A549 (cell line): ENCODE measurements at regions not wholly inside any gene's neighbourhood (a gene's known extent, or its start where the extent isn't known, plus 50 kb on each side); places are given as distances from the start of the nearest gene placed in this dataset.

Experiments used
- ATAC-seq, 2 experiments: fragments of 200-7000 bp in 1 of 2; fragments of >200 bp in 1 of 2; cut with Nextera tagmentation in 1 of 2; cut with Tn5 transposase in 1 of 2; 3 replicates each; pipeline versions ENCODE4 v1.8.0 to v1.9.1; 2018 to 2020; ENCODE audit warnings: mild to moderate bottlenecking in 1 of 2, moderate library complexity in 1 of 2
- CTCF ChIA-PET: fragments of 300-600 bp; sonication (Branson Sonifier 250); formaldehyde crosslinking; extraction: SDS; loops from one replicate; lab custom pipeline; 2021; ENCODE audit warnings: antibody characterized with exemption, inconsistent platforms; lab: Yijun Ruan, JAX
- POLR2A ChIA-PET: fragments of 350-600 bp; formaldehyde crosslinking; extraction: SDS; loops from one replicate; lab custom pipeline; 2021; ENCODE audit warnings: antibody characterized with exemption, inconsistent platforms; lab: Yijun Ruan, JAX
- DNase-seq, 2 experiments: peaks; one replicate each; pipeline versions ENCODE4 v3.0.0 to v3.0.0-alpha.2; 2011 to 2016; ENCODE audit warnings: low read depth in 1 of 2, low spot score in 1 of 2
- FAIRE-seq: peaks from 2 replicates; lab custom pipeline; 2011; peaks lifted over from hg19 to GRCh38; lab: Jason Lieb, UNC
- H3K27ac ChIP-seq, 2 experiments: fragments of >200 bp; sonication (Bioruptor Twin); formaldehyde crosslinking; 3 replicates each; pipeline ENCODE4 v1.5.1; 2016 to 2017
- H3K4me1 ChIP-seq: fragments of >200 bp; sonication (Bioruptor Twin); formaldehyde crosslinking; 3 replicates; pipeline ENCODE4 v1.6.1; 2016
- H3K4me2 ChIP-seq: fragments of >200 bp; sonication (Bioruptor Twin); formaldehyde crosslinking; 3 replicates; pipeline ENCODE4 v1.6.1; 2016
- H3K4me3 ChIP-seq: fragments of >200 bp; sonication (Bioruptor Twin); formaldehyde crosslinking; 3 replicates; pipeline ENCODE4 v1.5.1; 2016
- H3K9me3 ChIP-seq: fragments of >200 bp; sonication (Bioruptor Twin); formaldehyde crosslinking; 3 replicates; pipeline ENCODE4 v1.6.1; 2016
- ATOH8 ChIP-seq: fragments of 250-450 bp; sonication (Bioruptor Pico); IDR thresholded peaks from 2 replicates; pipeline ENCODE4 v1.5.0; 2020; ENCODE audit warnings: low read depth, mild to moderate bottlenecking, moderate library complexity
- BCL3 ChIP-seq: fragments of >200 bp; sonication (Bioruptor Twin); formaldehyde crosslinking; IDR thresholded peaks from 3 replicates; pipeline ENCODE4 v1.6.1; 2016
- CBX8 ChIP-seq: fragments of 200-600 bp; sonication (generic); IDR thresholded peaks from 2 replicates; pipeline ENCODE4 v1.6.1; 2016
- CHD2 ChIP-seq: fragments of 150-350 bp; IDR thresholded peaks from 2 replicates; pipeline ENCODE4 v1.6.1; 2014; ENCODE audit warnings: low read length; ENCODE audit not compliant: partially characterized antibody
- HOXA7 ChIP-seq: fragments of 250-450 bp; sonication (Bioruptor Pico); IDR thresholded peaks from 2 replicates; pipeline ENCODE4 v1.5.0; 2020; ENCODE audit warnings: mild to moderate bottlenecking, moderate library complexity
- JUNB ChIP-seq: fragments of >200 bp; sonication (Bioruptor Twin); formaldehyde crosslinking; IDR thresholded peaks from 2 replicates; pipeline ENCODE4 v1.6.1; 2016
- MAX ChIP-seq: IDR thresholded peaks from 2 replicates; pipeline ENCODE4 v1.6.1; 2012
- MAZ ChIP-seq: fragments of 150-350 bp; IDR thresholded peaks from 2 replicates; pipeline ENCODE4 v1.6.1; 2014; ENCODE audit warnings: antibody characterized with exemption, low read depth, low read length, borderline replicate concordance
- RARB ChIP-seq: fragments of 250-450 bp; sonication (Bioruptor Pico); IDR thresholded peaks from 2 replicates; pipeline ENCODE4 v1.8.0; 2021; ENCODE audit warnings: mild to moderate bottlenecking, moderate library complexity
- RCOR1 ChIP-seq: fragments of 150-350 bp; IDR thresholded peaks from 2 replicates; pipeline ENCODE4 v1.6.1; 2014; ENCODE audit warnings: antibody characterized with exemption, low read length, low read depth
- REST ChIP-seq: fragments of 200-600 bp; sonication (generic); IDR thresholded peaks from 2 replicates; pipeline ENCODE4 v1.6.1; 2016; ENCODE audit warnings: antibody characterized with exemption, mild to moderate bottlenecking, moderate library complexity
- RFX5 ChIP-seq: fragments of 450-650 bp; IDR thresholded peaks from 2 replicates; pipeline ENCODE4 v1.7.1; 2014; ENCODE audit warnings: antibody characterized with exemption, mild to moderate bottlenecking, moderate library complexity
- SREBF2 ChIP-seq: fragments of 450-650 bp; IDR thresholded peaks from 2 replicates; pipeline ENCODE4 v1.6.1; 2014; ENCODE audit warnings: mild to moderate bottlenecking, moderate library complexity
- TFCP2L1 ChIP-seq: fragments of 250-450 bp; sonication (Bioruptor Pico); IDR thresholded peaks from 2 replicates; pipeline ENCODE4 v1.5.0; 2021; ENCODE audit warnings: mild to moderate bottlenecking
- USF2 ChIP-seq: fragments of 450-650 bp; IDR thresholded peaks from 2 replicates; pipeline ENCODE4 v1.6.1; 2014; ENCODE audit warnings: antibody characterized with exemption
- ZSCAN20 ChIP-seq: fragments of 250-450 bp; sonication (Bioruptor Pico); IDR thresholded peaks from 2 replicates; pipeline ENCODE4 v1.8.0; 2022; ENCODE audit warnings: mild to moderate bottlenecking, moderate library complexity
- WGBS: methylation state at CpG from one replicate; pipeline ENCODE4 v1.1.6; 2017; ENCODE audit errors: missing lambda C conversion rate; 5-methylcytosine and 5-hydroxymethylcytosine counted together

GRCh38 chr10:3704565-3705325 lies 80.3 kb downstream of the KLF6 start:
- POLR2A ChIA-PET = interaction anchor here (0.5 kb wide), 1 partner anchor 28 kb away, joined by 3 read pairs; no protein-coding TSS in a partner anchor
- FAIRE-seq (no peak), ATAC-seq (no peak)

More at GRCh38 chr10:3704565-3705325, 80.3 kb downstream of the KLF6 start:
- no peak for DNase-seq
- CTCF ChIA-PET = interaction anchor here (0.6 to 1.5 kb wide), 2 partner anchors 8 to 1086 kb away, joined by 3 read pairs; no protein-coding TSS in a partner anchor
- H3K27ac ChIP-seq = no peak overlapping the region
- H3K4me1 ChIP-seq = peaks cover 14% of the 10 kb centered on the region
- TF ChIP-seq RARB (no peak), BCL3 (no peak), TFCP2L1 (CRISPR knock-in tag) (no peak), HOXA7 (CRISPR knock-in tag) (no peak), MAX (no peak), JUNB (no peak), CHD2 (no peak), SREBF2 (no peak), RFX5 (no peak), USF2 (no peak), ATOH8 (CRISPR knock-in tag) (no peak), RCOR1 (no peak), CBX8 (no peak), REST (no peak), MAZ (no peak), ZSCAN20 (CRISPR knock-in tag) (no peak)
- WGBS = 93% methylated on average over 10 of the region's 10 CpGs
- no peak overlapping the region for H3K4me2 ChIP-seq
- H3K4me3 ChIP-seq = no peak overlapping the region
- no peaks in the 10 kb centered on the region for H3K9me3 ChIP-seq
